ENCODE measurements at regions not wholly inside any gene's neighbourhood (a gene's known extent, or its start where the extent isn't known, plus 50 kb on each side); places are given as distances from the start of the nearest gene placed in this dataset.

DNA sequence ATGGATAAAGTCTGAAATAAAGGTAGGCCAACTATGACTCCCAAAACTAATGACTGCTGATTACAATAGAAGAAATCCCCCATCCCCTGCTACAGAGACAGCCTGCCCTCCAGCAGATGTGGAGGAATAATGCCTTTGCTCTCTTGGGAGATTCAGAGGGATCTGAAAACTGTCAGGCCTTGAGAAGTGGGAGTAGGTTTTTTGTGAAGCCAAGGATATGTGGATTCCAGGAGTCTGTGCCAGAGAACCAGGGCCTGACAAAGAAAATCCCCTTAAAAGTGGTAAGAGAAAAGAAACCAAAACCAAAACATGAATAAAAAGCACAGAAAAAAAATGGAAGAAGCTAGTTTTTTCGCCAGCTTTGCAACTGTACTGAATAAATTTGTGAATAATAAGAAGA, 397.6 kb downstream of the ZNF521 start:
- no peak for DNase-seq

DNA sequence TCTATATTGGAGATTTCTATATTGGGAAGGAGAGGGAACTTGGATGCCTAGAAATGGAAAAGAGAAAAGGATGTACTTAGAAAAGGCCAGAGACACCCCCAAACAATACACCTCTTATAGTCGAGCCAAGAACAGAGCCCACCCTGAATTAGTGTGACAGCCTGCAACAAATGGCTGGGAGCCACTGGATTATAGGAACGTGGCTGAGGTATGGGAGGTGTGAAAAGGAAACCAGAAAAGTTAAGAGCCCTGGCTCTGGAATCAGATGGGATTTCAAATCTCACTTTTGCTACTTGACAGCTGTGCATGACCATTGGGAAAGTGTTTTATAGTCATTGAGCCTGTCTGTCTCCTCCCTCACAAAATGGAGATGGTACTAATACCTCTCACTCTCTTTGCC, 394.0 kb downstream of the ZNF521 start:
- DNase-seq = no peak

DNA sequence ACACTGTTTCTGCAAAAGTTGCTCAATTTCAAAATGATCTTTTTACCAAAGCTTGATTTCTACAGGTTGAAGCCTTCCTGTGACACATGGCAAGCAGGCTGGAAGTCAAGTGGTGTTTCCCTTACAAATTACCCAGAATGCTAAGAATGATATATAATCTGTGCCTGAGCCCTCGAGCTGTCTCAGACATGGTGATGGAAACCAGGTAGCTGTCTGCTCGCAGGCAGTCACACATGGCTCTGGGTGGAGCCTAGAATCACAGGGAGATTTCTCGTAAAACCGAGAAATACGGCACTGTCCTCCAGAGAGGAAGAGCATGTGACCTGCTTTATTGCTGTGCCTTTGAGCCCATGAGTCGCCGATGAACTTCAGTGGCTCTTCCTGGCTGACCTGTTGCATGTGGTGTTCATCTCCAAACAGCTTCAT, 392.9 kb downstream of the ZNF521 start:
- no peak for DNase-seq

DNA sequence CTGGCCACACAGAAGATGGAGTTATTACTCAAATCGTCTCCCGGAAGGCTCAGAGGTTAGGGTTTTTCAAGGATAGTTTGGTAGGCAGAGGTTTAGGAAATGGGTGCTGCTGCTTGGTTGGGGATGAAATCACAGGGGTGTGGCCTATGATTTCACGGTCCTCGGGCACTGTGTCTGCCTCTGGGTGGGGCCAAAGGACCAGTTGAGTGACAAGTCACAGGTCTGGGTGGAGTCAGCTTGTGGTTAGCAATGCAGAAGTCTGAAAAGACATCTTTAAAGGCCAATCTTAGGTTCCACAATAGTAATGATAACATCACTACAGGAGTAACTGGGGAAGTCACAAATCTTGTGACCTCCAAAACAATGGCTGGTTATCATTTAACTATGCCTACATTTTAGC, 387.8 kb downstream of the ZNF521 start:
- DNase-seq = peak; percentile 63

DNA sequence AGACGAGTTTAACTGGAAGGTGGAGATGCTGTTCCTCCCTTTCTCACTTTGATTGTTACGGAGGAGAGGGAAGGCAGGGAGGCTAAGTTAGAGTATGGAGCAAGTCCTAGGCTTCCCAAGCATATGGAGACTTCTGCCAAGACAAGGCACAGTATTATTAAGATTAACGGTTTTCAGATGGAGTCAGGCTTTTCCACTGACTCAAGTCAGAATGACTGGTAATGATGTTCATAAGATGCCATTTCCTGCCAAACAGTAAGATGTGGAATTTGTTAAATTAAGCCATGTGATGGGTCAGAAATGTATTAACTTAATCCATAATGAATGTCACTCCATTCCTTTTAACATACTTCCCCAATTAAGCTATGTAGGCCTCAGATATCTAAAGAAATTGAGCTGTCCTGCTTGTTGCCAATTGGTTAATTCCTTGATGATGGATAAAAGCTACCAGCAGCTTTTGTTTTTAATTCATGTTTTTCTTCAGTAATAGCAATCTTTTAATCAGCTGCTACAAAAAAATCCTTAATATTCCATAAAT, 383.7 kb downstream of the ZNF521 start:
- DNase-seq = no peak

DNA sequence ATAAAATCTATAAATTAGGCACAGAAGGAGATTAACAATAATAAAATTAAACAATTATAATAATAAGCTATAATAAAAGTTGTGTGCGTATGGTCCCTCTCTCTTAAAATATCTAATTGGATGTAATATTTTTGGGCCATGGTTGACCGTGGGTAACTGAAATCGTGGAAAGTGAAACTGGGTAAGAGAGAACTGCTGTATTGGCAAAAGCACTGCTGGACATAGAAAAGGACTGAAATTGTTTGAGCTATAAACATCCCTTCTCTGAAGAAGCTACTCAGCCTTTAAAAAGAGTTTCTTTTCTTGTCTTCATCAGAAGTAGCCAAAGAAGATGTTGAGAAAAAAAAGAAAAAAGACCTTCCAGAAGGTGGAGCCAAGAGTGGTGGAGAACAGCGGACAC, 379.4 kb downstream of the ZNF521 start:
- no peak for DNase-seq

DNA sequence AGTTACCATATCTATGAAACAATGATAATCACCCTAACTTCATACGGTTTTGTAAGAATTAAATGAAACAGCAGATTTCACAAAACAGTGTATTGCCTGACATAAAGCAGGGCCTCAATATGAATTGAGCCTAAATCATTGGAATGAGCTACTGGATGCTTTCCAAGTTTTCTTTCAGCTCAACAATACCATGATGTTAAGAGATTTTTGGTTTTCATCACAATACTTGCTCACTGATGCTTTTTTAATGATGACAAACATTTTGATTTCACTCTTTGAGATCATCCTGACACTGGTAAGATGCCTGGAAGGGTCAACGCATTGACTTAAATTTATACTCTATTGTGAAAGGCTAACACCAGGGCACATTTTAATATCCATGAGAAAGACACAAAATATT, 377.5 kb downstream of the ZNF521 start:
- DNase-seq = no peak

DNA sequence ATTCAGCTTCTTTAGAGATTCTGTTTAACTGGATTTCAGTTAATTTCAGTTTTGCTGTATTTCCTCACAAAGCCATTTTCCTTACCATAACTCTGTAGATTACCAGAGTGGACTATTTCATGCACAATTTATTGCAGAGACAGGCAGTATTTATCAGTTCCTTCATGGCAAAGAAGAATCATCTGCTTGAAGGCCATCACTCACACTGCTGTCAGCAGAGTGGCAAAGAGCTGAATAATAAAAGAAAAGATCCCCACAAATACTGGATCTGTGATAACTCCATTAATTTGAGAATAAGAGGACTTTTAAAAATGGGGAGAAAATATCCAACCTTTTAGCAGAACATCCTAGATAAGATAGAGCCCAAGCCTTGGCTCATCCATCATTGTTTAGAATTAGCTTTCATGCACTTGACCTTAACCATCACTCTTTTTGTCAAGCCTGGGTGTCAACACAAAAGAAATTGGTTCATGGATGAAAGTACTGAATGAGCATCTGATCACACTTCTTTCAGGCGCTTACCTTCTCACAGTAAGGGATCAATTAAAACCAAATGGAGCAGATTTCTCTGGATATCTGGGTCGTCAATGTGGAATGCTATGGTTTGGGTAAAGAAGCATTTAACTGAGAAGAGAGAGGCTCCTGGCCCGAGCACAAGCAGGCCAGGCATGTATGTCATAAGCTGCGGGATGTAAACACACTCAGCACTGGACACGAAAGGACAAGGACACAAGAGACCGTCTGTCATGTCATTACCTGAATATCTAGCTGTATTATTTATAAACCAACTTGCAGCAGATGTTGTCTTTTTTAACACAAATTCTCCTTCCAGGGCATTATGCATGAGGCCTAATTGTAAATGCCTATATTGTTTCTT, 376.2 kb downstream of the ZNF521 start:
- DNase-seq = no peak

DNA sequence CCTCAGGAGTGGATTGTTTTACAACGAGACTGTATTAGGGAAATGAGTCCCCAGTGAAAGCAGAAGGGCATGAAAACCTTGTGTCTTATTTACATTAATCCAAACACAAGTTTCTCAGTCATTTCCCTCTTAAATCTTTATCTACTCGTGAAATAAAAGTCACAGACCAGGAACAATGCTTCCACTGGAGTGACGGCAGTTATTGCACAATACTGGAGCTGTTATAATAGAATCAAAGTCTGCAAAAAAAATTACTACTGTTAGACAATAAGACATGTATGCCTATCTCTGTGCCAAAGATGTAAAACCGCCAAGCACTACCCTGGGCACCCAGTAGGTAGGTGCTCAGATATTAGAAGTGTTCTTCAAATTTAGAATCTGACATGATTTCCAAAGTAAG, 375.5 kb downstream of the ZNF521 start:
- no peak for DNase-seq

DNA sequence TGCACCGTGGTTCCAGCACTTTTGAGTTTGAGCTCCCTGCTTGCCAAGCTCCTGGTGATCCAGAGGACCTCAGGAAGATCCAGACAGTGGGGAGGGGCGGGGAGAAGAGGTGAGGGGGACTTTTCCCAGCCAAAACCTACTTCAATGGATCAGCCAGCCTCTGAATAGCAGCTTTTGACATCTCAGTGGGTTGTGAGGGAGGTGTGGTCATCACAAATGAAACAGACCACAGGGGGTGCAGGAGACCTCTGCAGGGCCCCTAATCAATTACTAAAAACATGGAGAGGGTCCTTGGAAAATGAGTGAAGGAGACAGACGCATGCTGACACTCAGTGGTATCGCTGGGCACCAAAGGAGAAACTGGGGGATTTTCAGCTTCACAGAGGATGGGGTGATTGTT, 372.7 kb downstream of the ZNF521 start:
- DNase-seq = no peak

DNA sequence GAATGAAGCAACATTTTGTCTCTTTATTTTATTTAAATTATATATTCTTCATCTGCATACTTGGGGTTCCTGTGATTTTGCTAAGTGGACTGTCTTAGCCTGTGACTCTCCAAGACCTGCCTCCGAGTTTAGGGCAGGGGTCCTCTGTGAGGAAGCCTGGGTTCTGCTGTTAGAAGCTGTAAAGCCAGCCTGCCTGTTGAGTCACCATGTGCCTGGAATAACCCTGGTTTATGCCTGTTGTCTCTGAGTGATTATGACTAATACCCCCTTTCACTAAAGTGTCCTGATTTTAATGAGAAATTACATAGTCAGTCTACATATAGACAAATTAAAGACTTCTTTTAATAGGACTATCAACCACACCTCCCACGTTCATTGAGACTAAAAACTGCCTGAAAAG, 369.1 kb downstream of the ZNF521 start:
- no peak for DNase-seq

DNA sequence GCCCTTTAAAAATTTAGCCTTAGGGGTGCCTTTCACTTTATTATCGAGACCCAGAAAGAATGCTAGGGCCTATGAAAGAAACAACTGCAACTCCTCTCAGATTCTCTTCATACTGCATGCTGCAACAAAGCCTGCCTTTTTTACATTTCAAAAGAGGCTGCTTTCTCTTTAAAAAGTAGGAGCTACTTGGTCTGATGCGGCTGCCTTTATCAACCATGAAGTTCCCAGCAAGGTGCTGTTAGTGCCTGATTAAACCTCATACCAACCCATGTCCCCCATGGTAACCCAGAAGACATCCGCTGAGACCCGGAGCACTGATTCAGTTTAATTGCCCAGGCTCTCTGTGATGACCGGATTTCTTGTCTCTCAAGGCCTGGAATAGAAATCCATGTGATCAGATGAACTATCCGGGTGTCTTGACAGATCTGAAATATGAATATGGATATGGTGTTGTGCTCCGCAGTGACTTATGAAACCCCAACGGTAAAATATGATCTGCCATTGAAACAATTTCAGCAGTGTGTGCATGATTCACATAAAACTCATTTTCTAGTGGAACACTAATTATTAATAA, 368.3 kb downstream of the ZNF521 start:
- DNase-seq = no peak

DNA sequence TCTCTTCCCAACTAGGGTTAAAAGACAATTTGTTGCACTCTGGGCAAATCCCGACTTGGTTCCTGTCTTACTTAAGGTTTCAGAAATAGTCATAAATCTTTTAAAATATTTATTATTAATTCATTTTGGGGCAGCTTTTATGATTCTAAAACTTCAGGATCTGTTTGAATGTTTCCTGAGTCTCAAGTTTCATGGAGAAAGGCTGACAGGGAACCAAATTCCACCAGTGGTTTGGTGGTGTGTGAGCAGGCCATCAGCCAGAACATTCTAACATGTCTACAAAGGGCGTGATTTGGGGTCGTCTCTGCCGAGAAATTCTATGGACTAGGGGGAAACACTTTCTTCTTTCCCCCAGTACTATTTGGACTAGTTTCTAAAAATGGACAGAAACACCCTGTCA, 366.4 kb downstream of the ZNF521 start:
- DNase-seq = no peak

DNA sequence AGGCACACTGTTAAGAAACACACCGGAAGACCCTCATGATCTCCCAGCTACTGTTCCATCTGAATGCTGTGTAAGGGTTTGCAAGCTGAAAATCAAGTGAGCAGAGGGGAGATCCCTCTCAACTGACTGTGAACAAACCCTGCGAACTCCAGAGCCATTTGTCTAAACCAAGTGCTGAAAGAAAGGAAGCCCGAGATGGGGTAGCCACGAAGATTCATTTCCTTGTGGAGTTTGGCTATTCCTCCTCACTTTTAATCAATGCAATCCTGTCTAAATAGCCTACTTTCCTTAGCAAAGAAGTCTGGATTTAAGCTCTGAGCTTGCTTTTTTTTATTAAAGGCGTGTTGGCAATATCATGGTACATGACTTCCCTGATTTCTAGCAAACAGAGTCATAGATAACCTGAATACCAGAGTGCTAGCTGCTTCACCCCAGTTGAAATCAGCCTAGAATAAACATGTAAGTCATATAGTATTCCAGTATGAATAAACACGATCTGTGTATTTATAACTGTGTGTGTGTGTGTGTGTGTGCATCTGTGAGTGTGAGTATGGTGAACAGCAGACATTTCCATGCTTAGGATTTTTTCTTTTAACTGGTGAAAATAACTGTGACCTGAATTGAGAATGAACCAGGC, 365.2 kb downstream of the ZNF521 start:
- DNase-seq = no peak

DNA sequence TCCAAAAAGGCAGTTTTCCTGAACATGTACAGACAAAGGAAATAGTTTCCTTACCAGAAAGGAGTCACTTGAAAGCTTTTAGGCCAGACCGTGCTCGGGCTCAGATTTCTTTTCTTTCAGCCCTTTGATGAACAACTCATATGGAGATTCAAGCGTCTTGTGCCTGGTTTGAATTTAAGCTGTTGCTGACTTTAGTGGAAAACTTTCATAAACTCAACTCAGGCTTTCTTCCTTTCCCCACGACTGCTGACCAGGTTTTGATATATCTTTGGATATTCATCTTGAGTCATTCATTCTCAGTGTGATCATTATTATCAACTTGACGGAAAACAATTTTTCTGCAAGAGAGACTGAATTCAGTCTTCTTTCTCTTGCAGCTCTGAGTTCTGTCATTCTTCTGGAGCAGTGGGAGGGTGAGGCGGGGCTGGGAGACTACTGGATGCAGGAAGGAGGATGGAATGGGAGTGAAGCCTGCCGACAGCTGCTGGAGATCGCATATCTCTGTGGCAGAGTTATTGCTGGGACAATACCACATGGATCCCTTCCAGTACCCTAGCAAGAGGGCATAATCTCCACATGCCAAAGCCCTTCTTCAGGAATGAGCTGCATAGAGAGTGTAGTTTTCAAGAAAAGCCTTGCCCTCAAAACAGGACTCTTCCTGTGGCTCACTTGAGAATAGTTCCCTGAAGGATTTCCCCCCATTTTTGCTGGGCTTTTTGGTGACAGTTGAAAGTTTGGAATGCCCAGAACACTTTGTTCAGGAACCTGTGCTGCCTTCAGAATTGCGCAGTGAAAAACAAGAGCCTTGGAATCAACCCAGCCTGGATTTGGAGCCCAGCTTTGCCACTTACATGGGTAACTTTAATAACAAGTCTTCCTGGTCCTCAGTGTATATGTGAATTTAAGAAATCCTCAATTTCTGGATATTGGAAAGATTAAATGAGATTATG, 364.4 kb downstream of the ZNF521 start:
- DNase-seq = no peak

DNA sequence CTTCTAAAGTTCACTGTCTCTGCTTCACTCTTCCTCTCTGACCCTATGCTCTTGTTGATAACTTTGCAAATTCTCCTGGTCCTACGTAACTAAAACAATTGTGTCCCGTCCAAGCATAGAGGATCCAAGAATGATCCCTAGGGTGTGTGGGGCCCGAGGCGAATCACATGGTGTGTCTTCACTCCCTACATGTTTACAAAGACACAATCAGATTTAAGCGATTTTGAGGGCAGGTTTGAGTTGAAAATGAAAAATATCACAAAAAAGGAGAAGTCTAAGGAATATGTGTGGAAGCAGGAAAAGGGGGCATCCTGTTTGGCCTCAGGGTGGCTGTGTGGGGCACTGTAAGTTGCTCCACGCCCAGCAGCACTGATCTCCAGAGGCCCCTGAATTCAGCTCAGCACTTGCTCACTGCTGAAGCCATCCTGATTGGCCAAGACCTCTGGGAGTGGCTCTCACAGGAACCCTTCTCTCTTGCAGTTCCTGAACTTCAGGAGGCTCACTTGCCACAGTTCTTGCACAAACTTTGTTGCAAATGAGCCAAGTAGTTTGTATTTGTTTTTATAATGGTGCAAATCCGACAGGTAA, 363.6 kb downstream of the ZNF521 start:
- DNase-seq = no peak

DNA sequence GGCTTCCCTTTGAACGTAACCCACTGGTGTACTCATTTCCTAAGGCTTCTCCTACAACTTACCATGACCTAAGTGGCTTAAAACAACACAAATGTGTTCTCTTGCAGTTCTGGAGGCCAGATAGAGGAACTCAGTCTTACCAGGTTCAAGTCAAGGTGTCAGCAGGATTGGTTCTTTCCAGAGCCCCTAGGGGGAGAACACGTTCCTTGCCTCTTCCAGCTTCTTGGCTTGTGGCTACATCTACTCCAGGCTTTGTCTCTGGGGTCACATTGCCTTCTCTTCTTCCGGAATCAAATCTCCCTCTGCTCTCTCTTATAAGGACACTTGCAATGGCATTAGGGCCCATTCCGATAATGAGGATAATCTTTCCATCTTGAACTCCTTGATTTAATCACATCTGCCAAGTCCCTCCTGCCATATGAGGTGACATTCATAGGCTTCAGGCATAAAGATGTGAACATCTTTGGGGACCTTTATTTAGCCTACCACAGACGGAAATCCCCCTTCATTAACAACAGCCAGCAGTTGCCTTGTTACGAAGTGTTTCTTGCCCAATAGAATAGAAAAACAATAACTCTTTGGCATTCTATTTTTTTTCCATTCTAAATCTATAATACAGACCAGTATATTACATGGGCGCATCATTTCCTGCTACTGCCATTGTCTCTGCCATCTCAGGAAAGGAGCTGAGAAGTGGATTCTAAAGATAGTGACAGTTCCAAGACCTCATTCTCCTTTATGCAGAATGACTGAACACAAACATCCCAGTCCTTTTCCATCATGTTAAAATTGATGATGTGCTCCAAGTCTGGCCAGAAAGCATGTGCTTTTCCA, 362.0 kb downstream of the ZNF521 start:
- DNase-seq = no peak

DNA sequence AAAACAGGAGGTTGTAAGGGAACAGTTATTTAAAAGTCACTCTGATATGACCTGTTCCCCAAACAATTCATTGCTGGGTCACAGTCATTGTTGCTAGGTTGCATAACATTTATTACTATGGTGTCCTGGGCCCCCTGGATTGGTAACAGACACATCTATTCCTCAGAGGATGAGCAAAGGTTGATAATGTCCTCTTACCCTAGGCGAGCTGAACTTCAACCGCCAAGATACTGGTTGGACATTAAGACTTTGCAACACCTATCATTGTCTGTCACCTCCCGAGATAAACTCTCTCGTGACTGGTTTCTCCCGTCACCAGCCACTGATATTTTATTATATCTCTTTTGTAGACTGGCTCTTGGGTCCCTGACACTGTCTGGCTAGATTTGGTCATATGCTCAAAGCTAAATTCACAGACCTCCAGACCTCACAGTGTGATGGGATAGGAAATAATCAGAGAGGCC, 361.3 kb downstream of the ZNF521 start:
- DNase-seq = no peak

DNA sequence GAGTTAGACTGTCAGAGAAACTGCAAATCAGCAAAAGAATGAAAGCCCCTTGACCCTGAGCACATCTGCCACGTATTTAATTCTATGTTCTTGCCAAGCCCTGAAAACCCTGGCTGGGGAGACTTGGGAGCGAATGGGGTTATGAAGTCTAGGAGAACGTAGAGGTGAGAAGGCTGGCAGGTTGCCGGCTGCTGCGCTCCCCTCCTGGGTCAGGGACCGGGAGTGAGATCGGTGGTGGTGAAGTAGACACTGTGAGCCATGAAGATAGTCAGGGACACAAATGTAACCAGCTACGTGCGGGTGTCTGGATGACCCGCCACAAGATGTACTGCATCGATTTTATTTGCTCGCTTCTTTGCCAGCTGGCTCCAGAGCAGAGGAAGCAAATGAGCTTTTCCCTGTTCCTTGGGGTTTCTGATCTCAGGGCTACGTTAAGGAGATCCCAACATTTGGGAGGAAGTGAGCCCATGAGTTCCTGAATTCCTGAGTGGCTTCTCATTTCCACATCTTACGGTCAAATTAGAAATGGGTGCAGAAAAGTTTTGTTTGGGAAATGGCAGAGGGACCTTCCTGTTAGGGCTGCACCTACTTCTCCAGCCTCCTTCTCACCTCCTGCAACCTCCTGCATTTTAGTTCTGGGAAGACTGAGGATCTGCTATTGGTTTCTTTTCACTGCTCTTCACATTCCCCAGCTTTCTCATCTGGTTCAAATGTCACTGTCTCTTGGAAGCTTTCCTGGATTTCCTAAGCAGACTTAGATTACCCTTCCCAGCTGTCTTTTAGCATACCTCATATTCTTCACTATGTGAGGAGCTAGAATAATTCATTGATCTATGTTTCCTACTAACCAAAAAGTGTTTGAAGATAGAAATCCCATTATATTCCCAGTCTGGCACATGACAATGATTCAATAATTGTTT, 360.6 kb downstream of the ZNF521 start:
- DNase-seq = no peak

DNA sequence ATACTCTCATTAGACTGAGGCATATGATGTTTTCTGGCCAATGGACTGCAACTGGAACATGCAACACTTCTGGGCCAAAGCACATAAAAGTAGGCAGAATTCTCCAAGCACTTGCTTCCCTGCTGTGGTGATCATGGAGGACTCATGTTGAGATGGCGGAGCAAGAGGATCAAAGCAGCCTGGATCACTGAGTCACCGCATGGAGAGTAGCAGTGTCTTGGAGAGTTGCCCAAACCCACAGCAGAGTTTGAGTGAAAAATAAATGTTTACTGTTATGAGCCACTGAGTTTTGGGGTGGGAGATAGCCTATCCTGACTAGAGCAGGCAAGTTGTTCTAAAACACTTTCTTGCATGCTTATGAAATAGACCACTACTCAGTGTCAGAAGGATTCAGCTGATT, 359.5 kb downstream of the ZNF521 start:
- no peak for DNase-seq

Measured in suppressor macrophage treated with lipopolysaccharide for 4 hours (primary cell).